ENCODE measurements at regions not wholly inside any gene's neighbourhood (a gene's known extent, or its start where the extent isn't known, plus 50 kb on each side); places are given as distances from the start of the nearest gene placed in this dataset.

- peaks cover 0 to 5% (median 0%) of the 10 kb centered on the region in 5 donors for H3K9me3 ChIP-seq (ENCODE audit: control insufficient read depth in 5 of 5, low read length in 5 of 5)
- no peak overlapping the region for H3K27ac ChIP-seq (ENCODE audit: low read depth, low read length)
- H3K4me3 ChIP-seq (ENCODE audit: low read depth in 1 of 5, low read length in 5 of 5): no peak overlapping the region
- H3K9ac ChIP-seq (ENCODE audit: low read length in 5 of 5): no peak overlapping the region
- H3K4me1 ChIP-seq (ENCODE audit: control insufficient read depth in 5 of 5, insufficient read depth in 5 of 5, low read length in 5 of 5): no peaks in the 10 kb centered on the region
- H3K36me3 ChIP-seq (ENCODE audit: control insufficient read depth in 5 of 5, insufficient read depth in 5 of 5, low read length in 5 of 5): no peaks in the 10 kb centered on the region
- H3K27me3 ChIP-seq (ENCODE audit: control insufficient read depth in 5 of 5, insufficient read depth in 4 of 5, low read length in 5 of 5): no peaks in the 10 kb centered on the region
Observed at GRCh38 chr7:54637712-54638396, 95.7 kb downstream of the VSTM2A start.

- H3K36me3 ChIP-seq (ENCODE audit: control insufficient read depth in 5 of 5, insufficient read depth in 5 of 5, low read length in 5 of 5): no peaks in the 10 kb centered on the region
- peaks cover 0 to 4% (median 0%) of the 10 kb centered on the region in 5 donors for H3K9me3 ChIP-seq (ENCODE audit: control insufficient read depth in 5 of 5, low read length in 5 of 5)
- H3K9ac ChIP-seq (ENCODE audit: low read length in 5 of 5): no peak overlapping the region
- H3K27me3 ChIP-seq (ENCODE audit: control insufficient read depth in 5 of 5, insufficient read depth in 4 of 5, low read length in 5 of 5): no peaks in the 10 kb centered on the region
- no peaks in the 10 kb centered on the region for H3K4me1 ChIP-seq (ENCODE audit: control insufficient read depth in 5 of 5, insufficient read depth in 5 of 5, low read length in 5 of 5)
- no peak overlapping the region for H3K4me3 ChIP-seq (ENCODE audit: low read depth in 1 of 5, low read length in 5 of 5)
- no peak overlapping the region for H3K27ac ChIP-seq (ENCODE audit: low read depth, low read length)
Observed at GRCh38 chr7:54632696-54633095, 90.5 kb downstream of the VSTM2A start.

DNA sequence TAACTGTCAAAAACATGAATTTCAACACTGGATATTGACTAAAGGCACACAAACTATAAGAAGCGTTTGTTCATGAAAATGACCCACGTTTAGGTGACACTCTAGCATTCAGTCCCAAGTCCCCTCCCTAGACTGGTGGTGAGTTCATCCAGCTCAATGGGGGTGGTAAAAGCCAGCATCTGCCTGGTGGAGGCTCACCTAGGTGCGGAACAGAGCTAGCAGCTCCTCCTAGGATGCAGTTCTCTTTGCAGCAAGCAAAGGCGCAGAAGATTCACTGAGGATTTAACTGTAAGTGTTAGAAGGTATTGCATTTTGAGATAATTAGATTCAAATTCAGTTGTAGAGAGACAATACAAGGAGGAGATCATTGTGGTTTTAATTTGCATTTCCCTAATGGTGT is 87.6 kb downstream of the VSTM2A start:
- no peaks in the 10 kb centered on the region for H3K36me3 ChIP-seq (ENCODE audit: control insufficient read depth in 5 of 5, insufficient read depth in 5 of 5, low read length in 5 of 5)
- H3K4me1 ChIP-seq (ENCODE audit: control insufficient read depth in 5 of 5, insufficient read depth in 5 of 5, low read length in 5 of 5): no peaks in the 10 kb centered on the region
- no peaks in the 10 kb centered on the region for H3K27me3 ChIP-seq (ENCODE audit: control insufficient read depth in 5 of 5, insufficient read depth in 4 of 5, low read length in 5 of 5)
- no peak overlapping the region for H3K27ac ChIP-seq (ENCODE audit: low read depth, low read length)
- H3K9ac ChIP-seq (ENCODE audit: low read length in 5 of 5): no peak overlapping the region
- peaks cover 0 to 4% (median 0%) of the 10 kb centered on the region in 5 donors for H3K9me3 ChIP-seq (ENCODE audit: control insufficient read depth in 5 of 5, low read length in 5 of 5)
- H3K4me3 ChIP-seq (ENCODE audit: low read depth in 1 of 5, low read length in 5 of 5): no peak overlapping the region

DNA sequence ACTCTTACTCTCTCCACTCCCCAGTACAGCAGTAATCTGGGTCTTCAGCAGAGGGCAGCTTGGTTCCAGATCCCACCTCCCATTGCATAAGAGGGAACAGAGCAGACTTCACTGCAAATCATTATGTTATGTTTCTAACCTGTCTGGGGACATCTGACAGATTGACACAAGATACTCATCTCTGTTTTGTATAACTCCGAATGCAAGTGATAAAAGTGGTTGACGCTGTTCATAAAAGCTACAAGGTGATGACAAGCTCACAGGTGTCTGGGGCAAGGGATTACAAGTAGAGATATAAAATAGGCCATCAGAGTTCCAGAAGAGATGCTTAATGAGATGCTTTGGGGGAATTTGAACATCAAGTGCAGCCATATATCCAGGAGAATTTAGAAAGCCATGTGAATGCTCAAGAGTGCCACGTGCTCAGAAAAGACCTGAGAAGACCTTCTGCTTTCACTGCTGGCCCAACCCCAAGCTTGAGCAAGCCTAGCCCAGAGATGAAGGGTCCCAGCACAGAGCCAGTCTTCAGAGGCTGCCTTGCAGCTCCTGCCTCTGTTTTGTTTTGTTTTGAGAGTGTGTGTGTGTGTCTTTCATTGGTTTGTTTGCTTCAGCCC is 80.6 kb downstream of the VSTM2A start:
- Histone ChIP-seq H3K9ac (ENCODE audit: low read length in 5 of 5) (no peak overlapping the region), H3K4me3 (ENCODE audit: low read depth in 1 of 5, low read length in 5 of 5) (no peak overlapping the region), H3K27ac (ENCODE audit: low read depth, low read length) (no peak overlapping the region), H3K27me3 (ENCODE audit: control insufficient read depth in 5 of 5, insufficient read depth in 4 of 5, low read length in 5 of 5) (no peaks in the 10 kb centered on the region), H3K9me3 (ENCODE audit: control insufficient read depth in 5 of 5, low read length in 5 of 5) (peaks cover 0 to 3% (median 0%) of the 10 kb centered on the region in 5 donors), H3K36me3 (ENCODE audit: control insufficient read depth in 5 of 5, insufficient read depth in 5 of 5, low read length in 5 of 5) (no peaks in the 10 kb centered on the region), H3K4me1 (ENCODE audit: control insufficient read depth in 5 of 5, insufficient read depth in 5 of 5, low read length in 5 of 5) (no peaks in the 10 kb centered on the region)
